HG03097 (cell line): ENCODE measurements at regions not wholly inside any gene's neighbourhood (a gene's known extent, or its start where the extent isn't known, plus 50 kb on each side); places are given as distances from the start of the nearest gene placed in this dataset.

Experiments used
- ATAC-seq: cut with Tn5 transposase; IDR thresholded peaks from one replicate; pipeline ENCODE4 v1.9.1; 2021; ENCODE audit not compliant: unreplicated experiment, low FRiP score

- no peak for ATAC-seq
These were observed 527.0 kb upstream of the TUSC1 start for GRCh38 chr9:26205261-26205660.

DNA sequence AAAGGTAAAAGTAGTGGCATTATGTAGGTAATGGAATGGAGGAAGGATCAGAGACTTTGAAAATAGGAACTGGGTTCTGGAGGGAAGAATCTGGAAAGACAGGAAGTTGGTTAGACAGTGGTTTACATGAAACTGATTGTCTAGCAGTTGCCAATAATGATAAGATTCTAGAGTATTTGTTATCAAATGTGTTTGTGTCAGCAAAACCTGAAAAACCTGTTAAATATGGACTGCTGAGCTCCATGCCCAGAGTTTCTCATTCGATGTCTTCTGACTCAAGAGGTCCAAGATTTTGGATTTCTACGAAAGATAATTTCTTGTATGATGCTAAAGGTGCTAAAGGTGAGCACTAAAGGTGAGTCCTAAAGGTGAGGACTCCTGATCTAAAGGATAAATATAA is 515.0 kb upstream of the TUSC1 start:
- ATAC-seq, result no peak

- ATAC-seq, result no peak
These were observed 513.5 kb upstream of the TUSC1 start for GRCh38 chr9:26191711-26192110.

GRCh38 chr9:26181836-26182235 is 503.6 kb upstream of the TUSC1 start:
- no peak for ATAC-seq

DNA sequence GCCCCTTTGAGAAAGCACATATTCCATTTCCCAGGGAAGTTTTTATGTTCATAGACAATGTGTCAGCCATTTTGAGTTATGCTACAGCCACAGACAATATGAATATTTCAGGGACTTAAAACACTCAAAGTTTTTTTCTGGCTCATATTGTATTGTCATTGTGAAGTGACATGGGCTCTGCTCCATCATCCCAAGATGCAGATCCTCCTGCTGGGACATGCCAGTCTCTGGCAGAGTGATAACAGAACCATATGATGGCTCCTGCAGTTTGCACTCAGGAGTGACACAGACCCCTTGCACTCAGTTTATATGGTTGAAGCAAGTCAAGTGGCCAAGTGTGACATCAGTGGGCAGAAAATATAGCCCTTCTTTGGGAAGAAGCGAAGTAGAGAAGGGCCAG is 498.4 kb upstream of the TUSC1 start:
- no peak for ATAC-seq

- ATAC-seq, result no peak
These were observed 497.0 kb upstream of the TUSC1 start for GRCh38 chr9:26175264-26175663.

DNA sequence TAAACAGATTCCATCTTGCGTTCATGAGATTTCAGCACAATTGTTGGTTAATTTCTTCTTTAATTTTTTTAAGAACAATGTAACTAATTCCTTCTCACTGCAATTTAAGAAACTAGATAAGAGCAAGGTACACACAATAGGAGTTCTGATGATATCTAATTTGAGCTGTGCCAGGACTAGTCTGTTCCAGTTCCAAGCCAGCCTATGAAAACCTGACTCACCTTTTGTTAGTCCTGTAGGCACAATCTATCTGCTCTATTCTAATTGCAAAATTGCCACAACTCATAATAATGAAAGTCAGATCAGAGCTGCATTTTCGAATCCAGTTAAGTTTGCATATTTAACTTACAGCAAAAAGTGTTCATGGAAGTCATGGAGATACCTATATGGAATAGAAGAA is 494.1 kb upstream of the TUSC1 start:
- no peak for ATAC-seq

- ATAC-seq, result no peak
These were observed 493.4 kb upstream of the TUSC1 start for GRCh38 chr9:26171691-26172090.

DNA sequence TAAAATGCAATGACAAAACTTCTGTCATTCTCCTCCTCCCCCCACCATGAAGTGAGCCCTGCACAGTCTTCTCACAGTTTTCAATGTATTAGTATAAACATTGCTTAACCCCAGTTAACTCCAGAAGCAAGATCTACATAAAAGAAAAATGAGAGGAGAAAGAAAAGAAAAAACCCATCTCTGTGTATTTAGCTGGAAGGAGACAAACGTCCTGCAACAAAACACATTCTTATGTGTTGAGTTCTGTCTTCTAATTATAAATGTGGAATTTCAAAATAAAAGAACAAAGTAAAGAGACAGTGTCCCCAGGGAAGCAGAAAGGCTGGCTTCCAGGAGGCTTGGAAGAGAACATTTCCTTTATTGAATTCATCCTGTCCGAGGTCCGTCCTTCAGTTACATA is 491.9 kb upstream of the TUSC1 start:
- ATAC-seq, result no peak

DNA sequence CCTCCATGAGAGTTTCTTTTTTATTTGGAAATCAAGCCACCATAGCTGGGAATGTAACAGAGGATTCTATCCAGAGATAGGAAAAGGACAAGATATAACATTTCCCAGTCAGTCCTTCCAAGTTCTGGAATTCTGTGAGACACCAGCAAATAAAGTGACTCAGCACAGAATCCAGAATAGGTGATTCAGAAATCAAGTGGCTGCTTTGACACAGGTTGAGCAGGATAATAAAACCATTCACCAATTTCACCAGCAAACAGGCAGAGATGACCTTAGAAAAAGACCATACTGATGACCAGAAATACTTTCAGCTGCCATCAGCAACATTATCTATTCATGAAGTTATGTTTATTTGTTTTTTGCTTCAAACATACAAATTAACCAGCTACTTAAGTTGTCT is 491.5 kb upstream of the TUSC1 start:
- no peak for ATAC-seq

GRCh38 chr9:26166537-26166936 is 488.3 kb upstream of the TUSC1 start:
- no peak for ATAC-seq

- no peak for ATAC-seq
These were observed 487.2 kb upstream of the TUSC1 start for GRCh38 chr9:26165426-26165825.

GRCh38 chr9:26163931-26164330 is 485.7 kb upstream of the TUSC1 start:
- ATAC-seq, result no peak

GRCh38 chr9:26159575-26160392 is 481.5 kb upstream of the TUSC1 start:
- ATAC-seq, result no peak

DNA sequence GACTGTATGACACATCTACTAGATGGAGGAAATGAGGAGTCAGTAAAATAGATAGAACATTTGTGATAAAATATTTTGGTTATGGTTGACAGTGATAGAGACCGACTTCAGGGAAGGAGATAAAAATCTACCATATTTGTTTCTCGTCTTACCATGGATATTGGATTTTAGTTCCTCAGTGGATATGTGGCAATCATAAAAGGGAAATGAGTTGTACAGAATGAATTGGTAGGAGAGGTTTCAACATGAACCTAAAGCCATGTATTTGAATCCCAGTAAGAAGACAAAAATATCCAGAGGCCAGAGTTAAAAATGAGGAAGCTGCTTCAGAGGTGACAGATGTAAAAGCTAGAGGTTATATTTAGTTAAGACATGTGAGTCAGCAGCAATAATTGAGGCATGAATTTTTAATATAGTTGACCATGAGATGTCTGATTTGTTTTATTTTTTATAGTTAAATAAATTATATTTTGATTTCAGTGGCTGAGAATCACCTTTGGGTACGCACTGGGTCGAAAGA is 480.4 kb upstream of the TUSC1 start:
- ATAC-seq, result no peak

DNA sequence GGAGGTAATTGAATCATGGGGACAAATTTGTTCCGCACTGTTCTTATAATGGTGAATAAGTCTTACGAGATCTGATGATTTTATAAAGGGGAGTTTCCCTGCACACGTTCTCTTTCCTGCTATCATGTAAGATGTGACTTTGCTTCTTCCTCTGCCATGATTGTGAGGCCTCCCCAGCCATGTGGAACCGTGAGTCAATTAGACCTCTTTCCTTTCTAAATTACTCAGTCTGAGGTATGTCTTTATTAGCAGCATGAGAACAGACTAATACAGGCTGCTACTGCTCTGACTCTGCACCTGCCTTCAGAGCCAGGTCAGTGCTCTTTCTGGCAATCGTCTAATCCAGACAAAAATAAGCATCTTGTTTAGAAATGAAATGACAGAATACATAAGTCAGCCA is 479.2 kb upstream of the TUSC1 start:
- ATAC-seq, result no peak

GRCh38 chr9:26152350-26152749 is 474.1 kb upstream of the TUSC1 start:
- no peak for ATAC-seq

DNA sequence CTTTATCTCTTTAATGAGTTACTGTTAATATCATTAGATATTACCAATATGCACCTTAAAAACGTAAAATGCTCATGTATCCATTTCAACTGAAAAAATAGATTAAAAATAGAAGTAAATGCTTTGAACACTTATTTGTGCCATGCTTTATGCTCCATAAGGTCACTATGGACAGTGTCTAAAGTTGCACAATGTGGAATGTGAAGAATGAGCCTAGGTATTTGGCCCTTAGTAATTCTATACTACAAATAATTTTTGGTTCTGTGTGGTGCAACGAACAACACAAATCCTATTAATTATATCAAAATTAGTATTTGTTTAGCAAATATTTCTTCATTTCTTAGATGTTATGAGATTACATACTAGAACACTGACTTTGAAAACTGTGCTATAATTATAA is 469.9 kb upstream of the TUSC1 start:
- ATAC-seq, result no peak

GRCh38 chr9:26145938-26146337 is 467.7 kb upstream of the TUSC1 start:
- ATAC-seq, result no peak

DNA sequence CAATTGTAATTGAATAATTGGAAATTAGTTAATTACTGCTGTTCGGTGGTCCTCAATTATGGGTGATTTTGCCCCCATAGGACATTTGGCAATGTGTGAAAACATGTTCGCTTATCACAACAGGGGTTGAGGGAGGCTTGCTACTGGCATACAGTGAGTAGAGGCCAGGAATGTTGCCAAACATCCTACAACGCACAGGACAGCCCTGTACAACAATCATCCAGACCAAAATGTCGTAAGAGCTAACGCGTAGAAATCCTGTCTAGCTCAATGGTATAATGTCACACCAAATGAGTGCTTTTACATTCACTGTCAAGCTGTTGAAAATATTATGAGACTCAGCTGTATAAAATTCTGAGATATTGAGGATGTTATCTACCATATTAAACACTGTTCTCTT is 464.4 kb upstream of the TUSC1 start:
- ATAC-seq, result no peak

DNA sequence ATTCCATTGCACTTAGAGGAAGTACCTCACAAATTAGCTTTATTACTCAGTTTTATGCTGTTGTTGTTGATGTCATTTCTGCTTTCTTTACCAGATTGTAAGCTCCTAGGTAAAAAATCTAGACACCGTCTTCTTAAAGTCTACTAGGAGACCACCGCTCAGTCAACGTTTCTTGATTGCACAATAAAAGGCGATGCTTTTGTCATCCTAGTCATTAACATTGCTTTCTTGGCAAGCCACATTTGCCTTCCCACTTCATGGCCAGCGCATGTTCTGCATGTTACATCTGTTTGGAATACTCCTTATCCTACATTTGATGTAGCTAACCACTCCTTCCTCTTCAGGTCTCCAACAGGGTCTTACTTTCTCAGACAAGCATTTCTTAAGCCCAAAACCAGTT is 464.0 kb upstream of the TUSC1 start:
- no peak for ATAC-seq

- no peak for ATAC-seq
These were observed 455.3 kb upstream of the TUSC1 start for GRCh38 chr9:26133537-26133936.
